Lower leg skin (tissue), 4 donors: ENCODE measurements at regions not wholly inside any gene's neighbourhood (a gene's known extent, or its start where the extent isn't known, plus 50 kb on each side); places are given as distances from the start of the nearest gene placed in this dataset.
A peak's percentile ranks its signal among the peaks of the same experiment; 100 is the strongest.

Experiments used
- DNase-seq, 2 donors: peaks; one replicate each; pipeline ENCODE4 v3.0.0-alpha.2; 2019; ENCODE audit warnings: low spot score in 2 of 2
- H3K4me3 ChIP-seq: fragments of 200-600 bp; sonication (generic); 2 replicates; pipeline ENCODE4 v1.5.1; 2017; ENCODE audit warnings: mild to moderate bottlenecking, low read depth; ENCODE audit not compliant: poor library complexity, severe bottlenecking
- POLR2A ChIP-seq, 2 donors: fragments of 450-650 bp; IDR thresholded peaks; one replicate each; pipeline ENCODE4 v1.6.1; 2016 to 2017; ENCODE audit warnings: antibody characterized with exemption in 2 of 2, mild to moderate bottlenecking in 1 of 2, moderate library complexity in 1 of 2
- WGBS, 2 donors: methylation state at CpG; one replicate each; pipeline ENCODE4 v1.1.5; 2018; 5-methylcytosine and 5-hydroxymethylcytosine counted together
- intact Hi-C: fragments of 100-400 bp; cut with DNase I; formaldehyde crosslinking; loops from one replicate; pipeline ENCODE4 v1.15.0; 2023; ENCODE audit warnings: low total_unique reads
- TF ChIP-seq, protein P1 (sequence below), 3 donors: fragments of 450-650 bp; IDR thresholded peaks; one replicate each; pipeline ENCODE4 v1.5.1; 2016; ENCODE audit warnings: antibody characterized with exemption in 3 of 3, mild to moderate bottlenecking in 3 of 3, moderate library complexity in 2 of 3

DNA sequence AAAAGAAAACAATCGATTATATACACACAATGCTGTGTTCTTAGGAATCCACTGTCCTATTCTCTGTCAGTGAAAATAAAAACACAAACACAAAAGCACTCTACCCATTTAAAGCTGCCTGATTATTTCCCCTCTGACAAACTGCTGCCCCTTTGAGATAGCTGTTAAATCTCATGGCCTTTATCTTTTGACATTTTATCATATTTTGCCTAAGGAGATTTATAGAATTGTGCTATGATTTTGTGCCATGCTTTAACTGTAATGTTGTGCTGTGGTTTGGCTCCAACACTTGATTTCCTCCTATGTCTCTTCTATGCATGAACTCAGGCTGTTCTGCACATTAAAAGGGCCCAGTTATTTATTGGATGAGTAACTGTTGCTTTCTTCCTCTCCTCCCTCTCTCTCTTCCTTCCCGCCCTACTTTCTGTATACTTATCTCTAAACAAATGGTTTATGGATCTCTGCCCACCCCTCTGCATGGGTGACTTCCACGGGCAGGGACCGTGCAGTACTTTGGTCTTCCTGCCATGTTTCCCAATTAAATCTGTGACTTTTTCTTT lies 1096.6 kb downstream of the TSN start:
- intact Hi-C loops, result no loop called here
- 42 to 51% methylated on average over 4 of the region's 4 CpGs for WGBS, 2 donors

DNA sequence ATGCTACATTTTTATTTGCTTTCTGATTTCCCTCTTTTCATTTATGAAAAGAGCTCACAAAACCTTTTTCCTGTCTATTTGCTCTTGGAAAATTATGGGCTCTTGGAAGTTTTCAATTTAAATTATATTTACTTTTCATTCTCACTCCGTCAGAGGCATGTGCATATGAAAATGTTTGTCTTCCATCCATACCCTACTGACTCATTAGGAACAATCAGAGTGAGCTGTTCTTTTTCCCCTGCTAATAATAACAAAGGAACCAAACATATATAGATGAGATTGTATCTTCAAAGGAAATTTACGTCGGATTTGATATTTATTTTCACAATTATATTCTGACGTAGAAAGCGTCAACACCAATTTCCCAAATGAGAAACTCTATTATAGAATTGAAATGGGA lies 1101.2 kb downstream of the TSN start:
- intact Hi-C loops, result no loop called here
- TF ChIP-seq, protein P1, sequence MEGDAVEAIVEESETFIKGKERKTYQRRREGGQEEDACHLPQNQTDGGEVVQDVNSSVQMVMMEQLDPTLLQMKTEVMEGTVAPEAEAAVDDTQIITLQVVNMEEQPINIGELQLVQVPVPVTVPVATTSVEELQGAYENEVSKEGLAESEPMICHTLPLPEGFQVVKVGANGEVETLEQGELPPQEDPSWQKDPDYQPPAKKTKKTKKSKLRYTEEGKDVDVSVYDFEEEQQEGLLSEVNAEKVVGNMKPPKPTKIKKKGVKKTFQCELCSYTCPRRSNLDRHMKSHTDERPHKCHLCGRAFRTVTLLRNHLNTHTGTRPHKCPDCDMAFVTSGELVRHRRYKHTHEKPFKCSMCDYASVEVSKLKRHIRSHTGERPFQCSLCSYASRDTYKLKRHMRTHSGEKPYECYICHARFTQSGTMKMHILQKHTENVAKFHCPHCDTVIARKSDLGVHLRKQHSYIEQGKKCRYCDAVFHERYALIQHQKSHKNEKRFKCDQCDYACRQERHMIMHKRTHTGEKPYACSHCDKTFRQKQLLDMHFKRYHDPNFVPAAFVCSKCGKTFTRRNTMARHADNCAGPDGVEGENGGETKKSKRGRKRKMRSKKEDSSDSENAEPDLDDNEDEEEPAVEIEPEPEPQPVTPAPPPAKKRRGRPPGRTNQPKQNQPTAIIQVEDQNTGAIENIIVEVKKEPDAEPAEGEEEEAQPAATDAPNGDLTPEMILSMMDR (IDR thresholded peaks at IDR 0.05), result no peak
- TF ChIP-seq POLR2A (IDR thresholded peaks at IDR 0.05), result no peak
- DNase-seq, result no peak
- H3K4me3 ChIP-seq, result no peak overlapping the region
- WGBS, 2 donors, result 85 to 86% methylated on average over 5 of the region's 5 CpGs

More for the DNA sequence above, 1096.6 kb downstream of the TSN start:
- H3K4me3 ChIP-seq, result no peak overlapping the region
- DNase-seq, result no peak
- no peak for TF ChIP-seq POLR2A (IDR thresholded peaks at IDR 0.05)
- TF ChIP-seq, protein P1 (IDR thresholded peaks at IDR 0.05), result no peak

DNA sequence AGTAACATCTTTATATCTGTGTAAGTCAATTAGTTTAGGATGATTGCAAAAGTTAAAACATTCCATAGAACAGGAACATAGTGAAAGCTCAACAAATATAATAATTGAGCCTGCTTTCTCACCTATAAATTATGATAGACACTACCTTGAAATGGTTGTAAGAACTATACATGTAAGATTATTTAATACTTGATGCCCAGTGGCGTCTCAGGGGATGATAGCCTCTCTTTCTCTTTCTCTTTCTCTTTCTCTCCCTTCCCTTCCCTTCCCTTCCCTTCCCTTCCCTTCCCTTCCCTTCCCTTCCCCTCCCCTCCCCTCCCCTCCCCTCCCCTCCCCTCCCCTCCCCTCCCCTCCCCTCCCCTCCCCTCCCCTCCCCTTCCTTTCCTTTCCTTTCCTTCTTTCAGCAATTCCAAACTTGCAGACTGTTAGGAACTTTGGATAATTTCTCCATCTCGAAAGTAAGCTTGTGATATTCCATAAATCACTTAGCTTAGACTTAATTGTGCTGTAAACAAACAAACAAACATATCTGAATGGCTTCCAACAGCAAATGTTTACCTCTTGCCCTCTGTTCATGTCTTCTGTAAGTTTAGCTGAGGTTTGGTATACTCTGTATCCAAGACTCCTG lies 1102.7 kb downstream of the TSN start:
- TF ChIP-seq, protein P1 (IDR thresholded peaks at IDR 0.05), result no peak
- TF ChIP-seq POLR2A (IDR thresholded peaks at IDR 0.05), result no peak
- 79 to 89% methylated on average over 2 of the region's 2 CpGs for WGBS, 2 donors
- H3K4me3 ChIP-seq, result no peak overlapping the region
- DNase-seq, result no peak
- intact Hi-C loops, result no loop called here

DNA sequence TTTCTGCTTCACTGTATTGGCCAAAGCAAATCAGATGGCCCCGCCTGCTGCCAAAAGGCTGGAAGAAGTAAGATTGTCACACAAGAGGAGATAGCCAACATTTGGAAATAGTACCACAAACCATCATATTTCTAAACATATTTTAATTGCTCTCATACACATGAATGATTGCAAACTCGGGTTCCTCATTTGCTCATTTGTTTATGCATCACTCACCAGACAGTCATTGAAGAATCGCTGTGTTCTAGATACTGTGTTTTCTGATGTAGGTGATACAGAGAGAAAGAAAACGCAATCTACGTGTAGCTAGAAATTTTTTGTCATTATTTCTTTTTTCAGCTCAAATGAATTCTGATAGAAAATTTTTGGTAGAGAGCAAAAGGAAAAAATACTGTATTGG lies 1103.4 kb downstream of the TSN start:
- H3K4me3 ChIP-seq, result no peak overlapping the region
- DNase-seq, result no peak
- 86 to 92% methylated on average over 5 of the region's 5 CpGs for WGBS, 2 donors
- intact Hi-C loops, result no loop called here
- TF ChIP-seq, protein P1 (IDR thresholded peaks at IDR 0.05), result no peak
- TF ChIP-seq POLR2A (IDR thresholded peaks at IDR 0.05), result no peak

DNA sequence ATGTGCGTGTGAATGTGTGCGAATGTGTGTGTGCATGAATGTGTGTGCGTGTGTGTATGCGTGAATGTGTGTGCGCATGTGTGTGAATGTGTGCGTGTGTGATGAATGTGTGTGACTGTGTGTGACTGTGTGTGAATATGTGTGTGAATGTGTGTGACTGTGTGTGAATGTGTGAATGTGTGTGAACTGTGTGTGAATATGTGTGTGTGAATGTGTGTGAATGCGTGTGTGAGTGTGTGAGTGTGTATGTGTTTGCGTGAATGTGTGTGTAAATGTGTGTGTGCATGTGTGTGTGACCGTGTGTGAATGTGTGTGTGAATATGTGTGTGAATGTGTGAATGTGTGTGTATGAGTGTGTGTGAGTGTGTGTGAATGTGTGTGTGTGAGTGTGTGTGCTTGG lies 1103.8 kb downstream of the TSN start:
- 91 to 92% methylated on average over 9 of the region's 9 CpGs for WGBS, 2 donors
- no peak for TF ChIP-seq POLR2A (IDR thresholded peaks at IDR 0.05)
- TF ChIP-seq, protein P1 (IDR thresholded peaks at IDR 0.05), result peak in 1 of 3 donors; percentile 81
- intact Hi-C loops, result no loop called here
- H3K4me3 ChIP-seq, result no peak overlapping the region
- no peak for DNase-seq

DNA sequence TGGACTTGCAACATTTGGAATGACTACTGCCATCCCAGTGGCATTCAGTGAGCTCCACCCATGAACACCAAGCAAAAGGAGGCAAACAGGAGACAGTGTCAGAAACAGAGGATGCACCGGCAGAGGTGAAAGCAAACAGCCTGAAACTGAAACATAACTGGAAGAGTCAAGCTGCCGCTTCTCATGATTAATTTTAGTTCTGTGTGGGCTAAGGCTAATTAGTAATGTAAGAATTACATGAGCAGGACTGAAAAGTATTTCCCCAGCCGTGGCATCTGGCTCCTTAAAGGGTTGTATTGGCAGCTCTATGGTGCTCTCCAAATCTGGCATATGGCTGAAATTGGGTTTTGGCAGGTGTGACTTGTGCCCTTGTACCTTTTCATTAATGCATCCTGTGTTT lies 1108.1 kb downstream of the TSN start:
- DNase-seq, result no peak
- no peak for TF ChIP-seq POLR2A (IDR thresholded peaks at IDR 0.05)
- TF ChIP-seq, protein P1 (IDR thresholded peaks at IDR 0.05), result no peak
- intact Hi-C loops, result no loop called here
- H3K4me3 ChIP-seq, result no peak overlapping the region
- WGBS, 2 donors, result 49 to 57% methylated on average over 3 of the region's 3 CpGs
